SH-SY5Y (cell line): ENCODE measurements at regions not wholly inside any gene's neighbourhood (a gene's known extent, or its start where the extent isn't known, plus 50 kb on each side); places are given as distances from the start of the nearest gene placed in this dataset.

Experiments used
- GATA2 ChIP-seq: IDR thresholded peaks from 2 replicates; pipeline ENCODE4 v1.6.1; 2011; ENCODE audit warnings: mild to moderate bottlenecking, low read depth, low read length
- GATA3 ChIP-seq: IDR thresholded peaks from 2 replicates; pipeline ENCODE4 v1.6.1; 2011; ENCODE audit warnings: low read depth, mild to moderate bottlenecking, low read length, moderate library complexity

DNA sequence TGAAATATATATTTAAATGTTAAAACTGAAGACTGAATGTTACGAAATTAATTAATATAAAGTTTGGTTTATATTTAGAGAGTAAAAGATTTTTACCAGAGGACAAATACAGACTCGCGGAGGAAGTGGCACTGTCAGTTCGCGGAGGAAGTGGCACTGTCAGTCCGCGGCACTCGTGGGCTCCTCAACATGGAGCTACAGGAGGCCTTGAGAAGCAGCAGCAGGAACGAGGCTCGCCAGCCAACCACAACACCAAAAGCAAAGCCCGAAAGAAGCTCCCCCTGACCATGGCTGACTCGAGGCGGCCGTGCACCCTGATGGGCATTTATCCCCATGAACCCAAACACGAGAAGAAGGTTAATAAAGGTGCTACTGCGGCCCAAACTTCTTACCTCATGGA is 125.3 kb upstream of the PABPC4L start:
- TF ChIP-seq GATA2 (no peak), GATA3 (no peak)
